HUES64 (cell line): ENCODE measurements at regions not wholly inside any gene's neighbourhood (a gene's known extent, or its start where the extent isn't known, plus 50 kb on each side); places are given as distances from the start of the nearest gene placed in this dataset.
A peak's percentile ranks its signal among the peaks of the same experiment; 100 is the strongest.

Experiments
- H3K27ac ChIP-seq: 2 replicates; pipeline ENCODE4 v1.7.0; 2013; ENCODE audit warnings: low read depth, low read length, inconsistent platforms
- H3K27me3 ChIP-seq: 2 replicates; pipeline ENCODE4 v1.6.1; 2013; ENCODE audit warnings: mild to moderate bottlenecking, low read length; ENCODE audit not compliant: insufficient read depth
- H3K36me3 ChIP-seq: 2 replicates; pipeline ENCODE4 v1.6.1; 2013; ENCODE audit warnings: mild to moderate bottlenecking, low read length; ENCODE audit not compliant: insufficient read depth
- H3K4me1 ChIP-seq: 2 replicates; pipeline ENCODE4 v1.6.1; 2013; ENCODE audit warnings: mild to moderate bottlenecking, low read length, moderate library complexity; ENCODE audit not compliant: insufficient read depth
- H3K4me3 ChIP-seq: 2 replicates; pipeline ENCODE4 v1.5.1; 2013; ENCODE audit warnings: mild to moderate bottlenecking, low read length, moderate library complexity
- H3K9ac ChIP-seq: 2 replicates; pipeline ENCODE4 v1.6.1; 2013; ENCODE audit warnings: mild to moderate bottlenecking, low read depth, low read length
- H3K9me3 ChIP-seq: 2 replicates; pipeline ENCODE4 v1.6.1; 2013; ENCODE audit warnings: low read depth, low read length; ENCODE audit not compliant: insufficient read depth
- WGBS: fragments of 150-250, 120-280 bp; methylation state at CpG from one replicate; pipeline ENCODE4 v1.1.7; 2013; ENCODE audit warnings: missing lambda C conversion rate; 5-methylcytosine and 5-hydroxymethylcytosine counted together

DNA sequence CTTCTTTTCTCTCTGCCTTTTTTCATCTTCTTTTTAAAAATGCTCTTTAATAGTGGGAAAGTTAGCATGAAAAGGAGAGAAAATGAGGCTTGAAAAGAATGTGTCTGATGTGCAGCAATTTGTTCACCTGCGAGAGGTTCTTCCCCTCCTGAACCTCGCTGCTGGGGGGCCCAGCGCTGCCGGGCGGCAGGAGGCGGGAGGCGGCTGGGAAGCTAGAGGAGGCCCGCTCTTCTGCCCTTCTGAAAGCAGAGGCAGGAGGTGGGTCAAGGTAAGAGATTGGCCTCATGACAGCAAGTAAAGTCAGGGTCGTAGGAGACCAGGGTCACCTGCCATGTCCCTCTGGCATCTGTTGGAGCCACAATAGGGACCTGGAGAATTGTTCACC is 78.6 kb upstream of the TNRC6C start:
- H3K4me3 ChIP-seq: no peak overlapping the region
- no peaks in the 10 kb centered on the region for H3K36me3 ChIP-seq
- no peaks in the 10 kb centered on the region for H3K27me3 ChIP-seq
- 0 out of 2 replicates have a peak, but pooled peaks cover 6% of the 10 kb centered on the region for H3K9me3 ChIP-seq
- H3K27ac ChIP-seq: no peak overlapping the region
- no peak overlapping the region for H3K9ac ChIP-seq
- 92% methylated on average over 9 of the region's 9 CpGs for WGBS
- no peaks in the 10 kb centered on the region for H3K4me1 ChIP-seq

DNA sequence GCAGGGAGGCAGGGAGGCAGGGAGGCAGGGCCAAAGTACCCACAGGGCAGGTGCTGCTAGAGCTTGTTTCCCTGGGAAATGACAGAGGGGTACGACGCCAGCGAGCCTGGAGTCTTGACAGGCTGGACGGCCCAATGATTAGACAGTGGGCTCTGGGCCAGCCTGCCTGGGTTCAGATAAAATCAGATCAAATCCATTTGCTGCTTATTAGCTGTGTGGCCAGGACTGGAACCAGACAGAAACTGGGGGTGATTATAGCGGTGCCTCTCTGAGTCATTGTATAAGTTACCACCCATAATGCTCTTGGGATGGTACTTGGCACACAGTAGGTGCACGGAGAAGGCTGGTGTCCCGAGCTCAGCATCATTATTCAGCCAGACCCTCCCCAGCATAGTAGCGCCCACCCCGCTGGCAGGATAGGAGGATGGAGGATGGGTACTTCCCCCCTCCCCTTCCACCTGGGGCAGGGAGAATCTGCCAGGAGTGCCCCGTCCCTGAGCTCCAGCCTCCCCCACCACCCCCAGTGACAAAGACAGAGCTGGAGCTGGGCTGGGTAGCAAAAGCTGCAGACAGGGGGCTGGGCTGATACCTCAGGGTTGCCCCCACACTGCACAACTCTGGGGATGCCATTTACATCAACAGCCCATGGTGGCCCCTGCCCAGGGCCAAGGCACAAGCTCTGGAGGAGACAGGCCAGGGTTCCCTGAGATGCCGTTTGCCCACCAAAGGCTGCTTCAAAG is 77.6 kb upstream of the TNRC6C start:
- Histone ChIP-seq H3K4me3 (no peak overlapping the region), H3K27ac (no peak overlapping the region), H3K36me3 (no peaks in the 10 kb centered on the region), H3K27me3 (no peaks in the 10 kb centered on the region), H3K4me1 (no peaks in the 10 kb centered on the region), H3K9me3 (0 out of 2 replicates have a peak, but pooled peaks cover 4% of the 10 kb centered on the region), H3K9ac (no peak overlapping the region)
- WGBS: 94% methylated on average over 9 of the region's 11 CpGs

DNA sequence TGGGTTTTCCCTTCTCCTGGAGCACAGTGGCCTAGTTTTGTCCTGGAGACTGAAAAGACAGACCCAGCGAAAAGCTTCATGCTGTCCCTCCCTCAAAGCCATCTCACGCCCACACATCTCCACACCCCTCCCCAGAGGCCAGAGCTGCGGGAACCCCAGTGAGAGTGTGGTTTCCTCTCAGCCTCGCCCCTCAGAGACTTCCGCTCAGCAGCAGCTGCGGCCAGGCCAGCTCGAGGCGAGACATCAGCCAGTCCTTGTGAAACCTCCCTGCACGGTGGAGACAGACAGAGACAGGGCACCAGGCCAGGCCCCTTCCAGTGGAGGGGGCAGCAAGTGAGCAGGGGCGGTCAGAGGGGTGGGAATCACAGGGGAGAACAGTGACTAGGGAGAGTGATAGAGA is 77.0 kb upstream of the TNRC6C start:
- H3K27me3 ChIP-seq: peaks cover 5% of the 10 kb centered on the region; the same call in 1 of the 2 replicates
- no peaks in the 10 kb centered on the region for H3K4me1 ChIP-seq
- no peaks in the 10 kb centered on the region for H3K9me3 ChIP-seq
- no peaks in the 10 kb centered on the region for H3K36me3 ChIP-seq
- no peak overlapping the region for H3K27ac ChIP-seq
- WGBS: 61% methylated on average over 10 of the region's 10 CpGs
- H3K4me3 ChIP-seq: no peak overlapping the region
- H3K9ac ChIP-seq: no peak overlapping the region

DNA sequence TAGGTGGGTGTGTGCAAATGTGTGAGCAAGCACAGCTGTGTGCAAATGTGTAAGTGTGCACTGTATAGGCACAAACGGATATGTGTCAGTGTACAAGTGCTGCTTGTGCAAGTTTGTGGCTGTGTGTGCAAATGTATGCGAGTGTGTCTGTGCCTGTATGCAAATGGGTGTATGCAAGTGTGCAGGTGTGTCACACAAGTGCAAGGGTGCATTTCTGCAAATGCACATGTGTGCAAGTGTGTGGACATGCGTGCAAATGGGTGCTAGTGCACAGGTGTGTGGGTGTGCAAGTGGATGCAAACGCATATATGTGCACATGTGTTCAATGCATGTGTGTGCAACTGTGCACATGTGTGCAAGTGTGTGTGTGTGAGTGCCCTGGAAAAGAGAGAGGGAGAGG is 76.5 kb upstream of the TNRC6C start:
- no peak overlapping the region for H3K9ac ChIP-seq
- no peak overlapping the region for H3K27ac ChIP-seq
- no peaks in the 10 kb centered on the region for H3K36me3 ChIP-seq
- WGBS: 93% methylated on average over 4 of the region's 4 CpGs
- H3K27me3 ChIP-seq: peaks cover 10% of the 10 kb centered on the region
- H3K9me3 ChIP-seq: no peaks in the 10 kb centered on the region
- H3K4me1 ChIP-seq: no peaks in the 10 kb centered on the region
- no peak overlapping the region for H3K4me3 ChIP-seq

DNA sequence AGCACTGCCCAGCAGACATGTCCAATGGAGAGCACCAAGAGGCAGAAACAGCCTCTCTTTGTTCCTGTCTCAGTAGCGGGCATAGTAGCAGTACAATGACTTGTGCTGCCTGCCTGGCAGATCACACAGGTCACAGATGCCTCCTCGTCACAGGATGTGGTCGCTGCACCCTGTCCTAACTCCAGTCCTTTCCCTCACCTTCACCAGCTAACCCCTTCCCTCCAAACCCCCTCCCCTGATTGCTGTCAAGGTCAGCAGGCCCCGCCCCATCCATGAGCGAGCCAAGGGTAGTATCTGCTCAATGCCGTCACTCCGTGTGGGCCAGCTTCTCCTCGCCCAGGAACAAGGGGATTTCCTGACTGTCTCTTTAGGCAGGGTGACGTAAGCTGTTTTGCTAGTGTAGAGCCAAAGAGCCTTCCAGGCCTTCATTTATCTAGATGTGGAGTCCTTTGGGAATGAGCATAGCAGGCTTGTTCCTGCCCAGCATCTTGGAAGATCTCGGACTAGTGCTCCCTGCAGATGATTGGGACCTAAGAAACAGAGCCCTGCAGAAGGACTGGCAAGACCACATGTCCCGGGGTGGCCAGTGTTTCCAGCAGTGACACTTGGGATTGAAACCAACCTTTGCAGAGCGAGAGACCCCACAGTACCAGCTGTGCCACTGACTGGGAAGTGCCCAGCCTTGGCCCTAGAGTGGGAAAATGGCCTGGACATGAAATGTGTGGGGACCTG is 75.9 kb upstream of the TNRC6C start:
- peaks cover under 1% of the 10 kb centered on the region; the same call in 1 of the 2 replicates for H3K4me1 ChIP-seq
- H3K9ac ChIP-seq: no peak overlapping the region
- H3K4me3 ChIP-seq: no peak overlapping the region
- H3K27me3 ChIP-seq: peaks cover 16% of the 10 kb centered on the region
- H3K36me3 ChIP-seq: no peaks in the 10 kb centered on the region
- WGBS: 84% methylated on average over 12 of the region's 12 CpGs
- no peaks in the 10 kb centered on the region for H3K9me3 ChIP-seq
- H3K27ac ChIP-seq: no peak overlapping the region

DNA sequence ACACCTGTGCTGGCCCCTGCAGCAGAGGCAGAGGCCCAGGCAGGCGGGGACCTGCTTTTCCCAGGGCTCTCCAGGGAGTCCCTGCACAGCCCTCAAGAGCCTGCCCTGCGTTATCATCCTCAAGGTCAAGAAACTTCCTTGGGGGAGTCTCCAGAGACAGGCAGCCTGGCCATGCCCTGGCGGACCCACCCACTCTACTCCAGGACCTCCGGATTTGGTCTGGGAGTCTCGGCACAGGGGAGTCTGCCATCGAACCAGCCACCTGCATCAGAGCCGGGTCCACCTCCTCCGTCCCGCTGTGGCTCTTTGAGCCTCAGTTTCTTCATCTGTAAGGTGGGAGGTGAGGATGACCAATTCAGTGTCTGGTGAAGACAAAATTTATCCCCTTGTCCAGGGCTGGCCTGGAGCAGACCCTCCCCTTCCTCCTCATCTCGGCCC is 75.3 kb upstream of the TNRC6C start:
- H3K4me3 ChIP-seq: no peak overlapping the region
- H3K4me1 ChIP-seq: peaks cover 7% of the 10 kb centered on the region
- H3K27ac ChIP-seq: no peak overlapping the region
- H3K9me3 ChIP-seq: no peaks in the 10 kb centered on the region
- no peaks in the 10 kb centered on the region for H3K36me3 ChIP-seq
- H3K27me3 ChIP-seq: peaks cover 21% of the 10 kb centered on the region
- 92% methylated on average over 10 of the region's 10 CpGs for WGBS
- H3K9ac ChIP-seq: no peak overlapping the region

DNA sequence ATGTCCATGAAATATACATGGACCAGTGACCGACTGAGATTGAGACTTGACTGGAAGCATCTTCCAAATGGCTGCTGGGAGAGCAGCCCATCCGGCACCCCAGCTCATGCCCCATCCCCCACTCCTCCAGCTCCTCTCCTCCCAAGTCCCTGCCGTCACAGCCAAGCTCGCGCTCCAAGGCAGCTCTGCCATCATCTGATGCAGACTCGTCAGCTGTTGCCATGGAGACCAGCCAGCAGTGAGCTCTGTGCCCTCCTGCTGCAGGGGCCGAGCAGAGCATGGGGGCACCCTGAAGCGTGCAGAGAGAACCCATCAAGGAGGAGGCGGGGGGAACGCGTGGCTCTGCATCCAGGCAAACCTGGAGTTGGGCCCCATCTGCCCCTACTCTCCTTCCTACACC is 74.5 kb upstream of the TNRC6C start:
- no peak overlapping the region for H3K9ac ChIP-seq
- no peaks in the 10 kb centered on the region for H3K9me3 ChIP-seq
- no peak overlapping the region for H3K27ac ChIP-seq
- peaks cover 8% of the 10 kb centered on the region for H3K4me1 ChIP-seq
- H3K27me3 ChIP-seq: peaks cover 25% of the 10 kb centered on the region
- H3K4me3 ChIP-seq: no peak overlapping the region
- H3K36me3 ChIP-seq: no peaks in the 10 kb centered on the region
- WGBS: 63% methylated on average over 11 of the region's 11 CpGs

DNA sequence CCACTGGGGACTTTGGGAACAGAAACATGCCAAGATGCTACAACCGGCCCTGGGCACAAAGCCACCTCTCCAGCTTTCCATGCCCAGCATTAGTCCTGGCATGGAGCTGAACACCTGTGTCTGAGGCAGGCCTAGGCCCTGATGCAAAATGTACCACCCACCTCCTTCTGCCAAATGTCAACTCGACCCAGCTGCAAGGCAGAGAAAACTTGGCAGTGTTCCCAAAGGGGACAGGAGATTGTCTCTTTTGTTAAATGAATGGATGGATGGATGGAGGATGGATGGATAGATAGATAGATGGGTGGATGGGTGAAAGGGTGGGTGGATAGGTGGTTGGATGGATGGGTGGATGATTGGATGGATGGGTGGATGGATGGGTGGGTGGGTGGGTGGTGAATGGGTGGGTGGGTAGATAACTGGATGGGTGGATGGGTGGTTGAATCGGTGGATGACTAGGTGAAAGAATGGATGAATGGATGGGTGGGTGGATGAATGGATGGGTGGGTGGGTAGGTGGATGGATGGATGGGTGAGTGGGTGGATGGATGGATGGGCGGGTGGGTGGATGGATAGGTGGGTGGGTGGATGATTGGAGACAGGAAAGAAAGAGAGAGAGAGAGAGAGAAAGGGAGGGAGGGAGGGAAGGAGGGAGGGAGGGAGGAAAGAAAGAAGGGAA is 73.4 kb upstream of the TNRC6C start:
- H3K27me3 ChIP-seq: peaks cover 28% of the 10 kb centered on the region

DNA sequence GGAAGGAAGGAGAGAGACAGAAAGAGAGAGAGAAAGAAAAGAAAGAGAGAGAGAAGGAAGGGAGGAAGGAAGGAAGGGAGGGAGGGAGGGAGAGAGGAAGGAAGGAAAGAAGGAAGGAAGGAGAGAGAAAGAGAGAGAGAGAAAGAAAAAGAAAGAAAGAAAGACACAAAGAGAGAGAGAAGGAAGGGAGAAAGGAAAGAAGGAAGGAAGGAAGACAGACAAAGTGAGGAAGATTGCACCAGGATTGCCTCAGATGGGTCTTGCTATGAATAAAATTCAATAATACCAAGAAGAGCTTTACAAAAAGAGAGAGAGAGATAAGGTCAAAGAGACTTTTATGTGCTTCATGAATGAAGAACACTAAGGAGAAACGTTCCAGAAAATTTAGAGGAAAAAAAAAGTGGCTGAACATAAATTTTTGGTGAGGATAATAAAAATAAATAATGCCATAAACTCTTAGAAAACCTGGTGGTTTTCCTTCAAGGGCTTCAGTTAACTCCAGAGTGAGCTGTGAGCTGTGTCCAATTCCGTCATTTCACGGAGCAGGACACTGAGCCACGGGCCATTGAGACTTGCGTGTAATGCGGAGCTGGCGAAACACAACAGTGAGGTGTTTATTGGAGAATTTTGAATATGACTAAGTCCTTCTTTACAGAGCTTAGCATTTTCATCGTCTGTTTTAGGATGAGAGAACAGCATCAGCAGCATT is 72.7 kb upstream of the TNRC6C start:
- Histone ChIP-seq H3K27ac (no peak overlapping the region), H3K4me3 (no peak overlapping the region), H3K4me1 (peaks cover 8% of the 10 kb centered on the region), H3K9me3 (no peaks in the 10 kb centered on the region), H3K27me3 (peaks cover 28% of the 10 kb centered on the region), H3K36me3 (no peaks in the 10 kb centered on the region), H3K9ac (no peak overlapping the region)
- WGBS: 85% methylated on average over 8 of the region's 8 CpGs

More for the DNA sequence above, 73.4 kb upstream of the TNRC6C start:
- Histone ChIP-seq H3K4me1 (peaks cover 8% of the 10 kb centered on the region), H3K27ac (no peak overlapping the region), H3K36me3 (no peaks in the 10 kb centered on the region), H3K9me3 (no peaks in the 10 kb centered on the region), H3K9ac (no peak overlapping the region), H3K4me3 (no peak overlapping the region)
- WGBS: 97% methylated on average over 3 of the region's 4 CpGs

DNA sequence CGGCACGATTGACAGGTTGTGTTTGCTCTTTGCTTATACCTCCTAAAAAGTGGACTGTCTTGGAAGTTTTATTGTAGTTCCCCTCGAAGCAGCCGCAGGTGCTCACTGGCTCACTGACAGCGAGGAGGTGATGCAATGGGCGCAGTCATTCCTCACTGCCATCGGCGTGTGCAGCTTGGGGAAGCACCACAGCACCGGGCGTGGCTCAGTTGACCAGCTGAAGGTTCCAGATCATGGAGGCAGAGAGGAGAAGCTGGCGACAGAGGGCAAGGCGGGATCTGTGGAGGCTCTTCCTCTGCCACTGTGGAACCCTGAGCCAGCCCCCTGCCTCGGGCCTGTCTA is 72.1 kb upstream of the TNRC6C start:
- no peak overlapping the region for H3K9ac ChIP-seq
- no peak overlapping the region for H3K4me3 ChIP-seq
- H3K27me3 ChIP-seq: peaks cover 28% of the 10 kb centered on the region
- peaks cover 8% of the 10 kb centered on the region for H3K4me1 ChIP-seq
- 91% methylated on average over 13 of the region's 13 CpGs for WGBS
- H3K27ac ChIP-seq: no peak overlapping the region
- H3K9me3 ChIP-seq: no peaks in the 10 kb centered on the region
- no peaks in the 10 kb centered on the region for H3K36me3 ChIP-seq

DNA sequence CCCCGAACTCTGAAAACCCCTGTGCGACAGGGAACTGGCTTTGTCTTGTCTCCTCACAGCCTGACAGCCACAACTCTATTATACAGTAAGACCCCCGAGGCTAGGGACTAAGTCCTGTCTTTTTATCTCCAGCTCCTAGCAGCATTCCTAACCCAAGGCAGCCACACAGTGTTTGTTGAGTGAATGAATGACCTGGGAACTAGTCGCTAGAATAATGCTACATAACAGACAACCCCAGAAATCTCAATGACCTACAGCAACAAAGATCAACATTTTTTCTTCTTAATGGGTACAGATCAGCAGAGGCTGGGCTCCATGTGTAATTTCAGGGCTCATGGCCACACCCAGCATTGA is 71.4 kb upstream of the TNRC6C start:
- Histone ChIP-seq H3K36me3 (no peaks in the 10 kb centered on the region), H3K27ac (no peak overlapping the region), H3K9me3 (no peaks in the 10 kb centered on the region), H3K9ac (no peak overlapping the region), H3K4me1 (peaks cover 8% of the 10 kb centered on the region), H3K4me3 (peak overlapping the region; percentile 50), H3K27me3 (peaks cover 28% of the 10 kb centered on the region)
- 76% methylated on average over 4 of the region's 4 CpGs for WGBS
